RWPE2 (cell line): ENCODE measurements at regions not wholly inside any gene's neighbourhood (a gene's known extent, or its start where the extent isn't known, plus 50 kb on each side); places are given as distances from the start of the nearest gene placed in this dataset.

ENCODE experiments used
- ATAC-seq: fragments of 200-7000 bp; cut with Tn5 transposase; 3 replicates; pipeline ENCODE4 v1.9.1; 2021; ENCODE audit warnings: low read depth
- DNase-seq: peaks from one replicate; pipeline ENCODE4 v3.0.0-alpha.2; 2020; ENCODE audit warnings: low spot score
- H3K27ac ChIP-seq: fragments of 450-650 bp; 2 replicates; pipeline ENCODE4 v1.5.1; 2017; ENCODE audit warnings: mild to moderate bottlenecking; ENCODE audit not compliant: poor library complexity, severe bottlenecking
- H3K27me3 ChIP-seq: fragments of 250-450 bp; sonication (Bioruptor Pico); 2 replicates; pipeline ENCODE4 v1.5.1; 2021; ENCODE audit warnings: mild to moderate bottlenecking, moderate library complexity; ENCODE audit not compliant: insufficient read depth, poor library complexity, severe bottlenecking
- H3K36me3 ChIP-seq: fragments of 250-450 bp; sonication (Bioruptor Pico); 2 replicates; pipeline ENCODE4 v1.5.1; 2020; ENCODE audit warnings: low read depth, mild to moderate bottlenecking, moderate library complexity
- H3K4me1 ChIP-seq: fragments of 250-450 bp; sonication (Bioruptor Pico); 2 replicates; pipeline ENCODE4 v1.5.1; 2021; ENCODE audit warnings: mild to moderate bottlenecking, moderate library complexity; ENCODE audit not compliant: insufficient read depth, poor library complexity, severe bottlenecking
- H3K4me3 ChIP-seq: fragments of 250-450 bp; sonication (Bioruptor Pico); 2 replicates; pipeline ENCODE4 v1.5.1; 2021; ENCODE audit warnings: mild to moderate bottlenecking, moderate library complexity; ENCODE audit not compliant: severe bottlenecking
- H3K9me3 ChIP-seq: fragments of 250-450 bp; sonication (Bioruptor Pico); 2 replicates; pipeline ENCODE4 v1.5.1; 2021; ENCODE audit warnings: mild to moderate bottlenecking, moderate library complexity; ENCODE audit not compliant: severe bottlenecking
- TF ChIP-seq, protein P1 (sequence below): fragments of 450-650 bp; IDR thresholded peaks from one replicate; pipeline ENCODE4 v1.5.1; 2017; ENCODE audit warnings: mild to moderate bottlenecking, moderate library complexity; ENCODE audit not compliant: poor library complexity, severe bottlenecking

DNA sequence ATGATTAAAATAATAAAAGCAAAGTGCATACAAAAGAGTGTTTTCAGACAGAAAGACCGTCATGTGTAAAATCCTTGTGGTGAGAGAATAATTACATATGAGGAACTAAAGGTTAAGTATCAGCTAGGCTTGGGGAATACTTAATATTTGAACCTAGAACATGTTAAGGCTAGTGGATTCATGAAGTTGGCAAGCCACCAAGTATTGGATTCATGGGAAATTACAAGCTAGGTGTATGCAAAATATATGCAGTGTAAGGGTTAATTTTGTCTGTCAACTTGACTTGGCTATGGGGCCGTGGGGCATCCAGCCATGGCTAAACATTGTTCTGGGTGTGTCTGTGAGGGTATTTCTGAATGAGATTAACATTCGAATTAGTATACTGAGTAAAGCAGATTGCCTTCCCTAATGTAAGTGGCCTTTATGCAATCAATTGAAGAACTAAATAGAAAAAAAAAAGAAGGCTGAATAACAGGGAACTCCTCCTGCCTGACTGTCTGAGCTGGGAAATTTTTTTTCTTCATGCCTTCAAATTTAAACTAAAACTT is 533.5 kb upstream of the KLF12 start:
- Histone ChIP-seq H3K27ac (no peak overlapping the region), H3K4me1 (no peaks in the 10 kb centered on the region), H3K36me3 (no peaks in the 10 kb centered on the region), H3K4me3 (no peak overlapping the region), H3K9me3 (no peaks in the 10 kb centered on the region), H3K27me3 (no peaks in the 10 kb centered on the region)
- ATAC-seq, result no peak
- DNase-seq, result no peak
- TF ChIP-seq, protein P1, sequence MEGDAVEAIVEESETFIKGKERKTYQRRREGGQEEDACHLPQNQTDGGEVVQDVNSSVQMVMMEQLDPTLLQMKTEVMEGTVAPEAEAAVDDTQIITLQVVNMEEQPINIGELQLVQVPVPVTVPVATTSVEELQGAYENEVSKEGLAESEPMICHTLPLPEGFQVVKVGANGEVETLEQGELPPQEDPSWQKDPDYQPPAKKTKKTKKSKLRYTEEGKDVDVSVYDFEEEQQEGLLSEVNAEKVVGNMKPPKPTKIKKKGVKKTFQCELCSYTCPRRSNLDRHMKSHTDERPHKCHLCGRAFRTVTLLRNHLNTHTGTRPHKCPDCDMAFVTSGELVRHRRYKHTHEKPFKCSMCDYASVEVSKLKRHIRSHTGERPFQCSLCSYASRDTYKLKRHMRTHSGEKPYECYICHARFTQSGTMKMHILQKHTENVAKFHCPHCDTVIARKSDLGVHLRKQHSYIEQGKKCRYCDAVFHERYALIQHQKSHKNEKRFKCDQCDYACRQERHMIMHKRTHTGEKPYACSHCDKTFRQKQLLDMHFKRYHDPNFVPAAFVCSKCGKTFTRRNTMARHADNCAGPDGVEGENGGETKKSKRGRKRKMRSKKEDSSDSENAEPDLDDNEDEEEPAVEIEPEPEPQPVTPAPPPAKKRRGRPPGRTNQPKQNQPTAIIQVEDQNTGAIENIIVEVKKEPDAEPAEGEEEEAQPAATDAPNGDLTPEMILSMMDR, result no peak

DNA sequence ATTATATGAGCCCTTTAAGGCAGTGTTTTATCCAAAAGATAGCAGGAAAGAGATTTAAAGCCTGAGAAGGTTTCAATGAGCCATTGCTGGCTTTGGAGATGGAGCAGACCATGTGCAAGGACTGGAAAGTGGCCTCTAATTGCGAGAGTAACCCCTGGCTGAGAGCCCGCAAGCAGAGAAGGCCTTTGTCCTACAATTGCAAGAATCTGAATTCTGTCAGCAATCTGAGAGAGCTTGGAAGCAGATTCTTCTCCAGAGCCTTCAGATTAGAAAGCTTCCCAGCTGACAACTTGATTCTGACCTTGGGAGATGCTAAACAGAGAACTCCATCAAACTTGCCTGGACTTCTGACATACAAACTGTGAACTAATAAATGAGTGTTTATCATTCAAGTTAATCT is 528.7 kb upstream of the KLF12 start:
- no peak overlapping the region for H3K27ac ChIP-seq
- ATAC-seq, result no peak
- TF ChIP-seq, protein P1, result no peak
- no peak overlapping the region for H3K4me3 ChIP-seq
- no peaks in the 10 kb centered on the region for H3K27me3 ChIP-seq
- H3K4me1 ChIP-seq, result no peaks in the 10 kb centered on the region
- no peaks in the 10 kb centered on the region for H3K36me3 ChIP-seq
- no peaks in the 10 kb centered on the region for H3K9me3 ChIP-seq
- DNase-seq, result no peak

DNA sequence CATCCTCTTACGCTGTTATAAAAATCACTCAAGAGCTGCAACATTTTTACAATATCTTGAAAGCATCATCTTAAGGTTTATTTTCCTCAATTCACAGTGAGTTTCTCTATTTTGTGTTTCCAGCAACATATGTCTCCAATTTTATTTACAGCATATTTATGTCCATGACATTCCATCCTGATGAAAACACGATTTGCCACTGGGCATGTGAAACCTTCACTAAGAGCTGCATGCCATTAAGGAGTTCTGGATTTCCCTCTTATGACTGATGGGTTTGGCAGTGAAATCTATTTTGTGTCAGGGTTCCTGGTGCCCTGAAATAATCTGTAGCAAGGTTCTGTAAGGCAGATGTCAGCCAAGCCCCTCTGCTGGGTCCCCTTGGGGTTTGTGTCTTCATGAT is 527.6 kb upstream of the KLF12 start:
- DNase-seq (no peak), ATAC-seq (no peak)
- Histone ChIP-seq H3K27me3 (no peaks in the 10 kb centered on the region), H3K9me3 (no peaks in the 10 kb centered on the region), H3K36me3 (no peaks in the 10 kb centered on the region), H3K4me1 (no peaks in the 10 kb centered on the region), H3K27ac (no peak overlapping the region), H3K4me3 (no peak overlapping the region)
- TF ChIP-seq, protein P1, result no peak

DNA sequence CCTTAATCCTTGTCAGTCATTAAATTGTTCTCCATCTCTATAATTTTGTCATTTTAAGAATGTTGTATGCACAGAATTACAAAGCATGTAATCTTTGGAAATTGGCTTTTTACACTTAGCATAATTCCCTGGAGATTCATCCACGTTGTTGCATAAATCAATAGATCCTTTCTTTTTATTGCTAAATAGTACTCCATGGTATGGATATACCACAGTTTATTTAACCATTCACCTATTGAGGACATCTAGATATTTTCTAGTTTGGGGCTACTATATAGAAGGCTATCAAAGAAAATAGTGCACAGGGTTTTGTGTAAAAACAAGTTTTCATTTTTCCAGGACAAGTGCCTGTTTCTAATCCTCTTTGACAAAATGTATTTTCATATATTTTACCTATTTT is 523.6 kb upstream of the KLF12 start:
- H3K27ac ChIP-seq, result no peak overlapping the region
- H3K4me3 ChIP-seq, result no peak overlapping the region
- no peaks in the 10 kb centered on the region for H3K9me3 ChIP-seq
- ATAC-seq, result no peak
- no peaks in the 10 kb centered on the region for H3K4me1 ChIP-seq
- no peak for DNase-seq
- H3K27me3 ChIP-seq, result no peaks in the 10 kb centered on the region
- H3K36me3 ChIP-seq, result no peaks in the 10 kb centered on the region
- TF ChIP-seq, protein P1, result no peak

DNA sequence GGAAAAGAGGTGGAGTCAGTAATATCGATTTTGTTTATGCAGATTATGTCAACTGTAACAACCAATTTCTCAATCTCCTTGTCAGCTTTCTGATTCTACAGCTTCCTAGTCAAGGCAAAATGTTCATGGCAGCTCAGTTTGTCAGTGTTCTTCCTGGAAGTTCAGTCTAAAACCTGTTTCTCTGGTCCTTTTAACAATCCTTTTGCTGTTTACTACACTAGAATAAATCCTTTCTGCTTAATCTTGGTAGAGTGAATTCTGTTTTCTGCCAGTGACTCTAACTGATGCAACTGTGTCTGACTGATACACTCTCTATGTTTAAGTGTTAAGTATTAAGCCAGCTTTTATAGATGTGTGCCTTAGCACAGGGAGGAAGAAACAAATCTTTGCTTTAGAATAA is 516.9 kb upstream of the KLF12 start:
- Histone ChIP-seq H3K9me3 (no peaks in the 10 kb centered on the region), H3K4me3 (no peak overlapping the region), H3K27ac (no peak overlapping the region), H3K36me3 (no peaks in the 10 kb centered on the region), H3K27me3 (no peaks in the 10 kb centered on the region), H3K4me1 (no peaks in the 10 kb centered on the region)
- TF ChIP-seq, protein P1, result no peak
- no peak for ATAC-seq
- DNase-seq, result no peak
